ENCODE measurements at regions not wholly inside any gene's neighbourhood (a gene's known extent, or its start where the extent isn't known, plus 50 kb on each side); places are given as distances from the start of the nearest gene placed in this dataset.
A peak's percentile ranks its signal among the peaks of the same experiment; 100 is the strongest.

GRCh38 chr3:157606852-157607197, 103.6 kb upstream of the VEPH1 start:
- Histone ChIP-seq H4K8ac (ENCODE audit: extremely low read depth, insufficient read depth, low read length) (no peak overlapping the region), H2BK120ac (replicated peaks; ENCODE audit: low read depth, low read length) (no peak overlapping the region), H3K9ac (replicated peaks in 1 of 4; ENCODE audit: extremely low read depth in 1 of 4, low read depth in 3 of 4, low read length in 3 of 4) (no peak overlapping the region), H3K36me3 (ENCODE audit: control insufficient read depth in 2 of 4, insufficient read depth in 4 of 4, low read length in 3 of 4) (no peaks in the 10 kb centered on the region), H2AFZ (ENCODE audit: low read length) (peak overlapping the region; percentile 91; the same call in 1 of the 2 replicates), H3K27me3 (replicated peaks in 1 of 4; ENCODE audit: control insufficient read depth in 3 of 4, extremely low read depth in 1 of 4, insufficient read depth in 3 of 4, low read length in 3 of 4) (no peaks in the 10 kb centered on the region), H3K4ac (replicated peaks; ENCODE audit: insufficient read length, low read depth, low read length) (no peak overlapping the region), H2BK12ac (ENCODE audit: low read depth, low read length) (no peak overlapping the region), H2BK5ac (ENCODE audit: low read depth, low read length) (no peak overlapping the region), H3K14ac (ENCODE audit: insufficient read length) (no peak overlapping the region), H3K4me2 (ENCODE audit: insufficient read depth in 1 of 2, low read depth in 2 of 2, low read length in 2 of 2) (no peak overlapping the region), H3K27ac (ENCODE audit: low read depth, low read length) (no peak overlapping the region), H3K18ac (ENCODE audit: extremely low read depth, low read length) (no peak overlapping the region), H3K79me1 (ENCODE audit: low read depth, low read length) (no peaks in the 10 kb centered on the region), H3K79me2 (ENCODE audit: control insufficient read depth in 1 of 2, insufficient read depth in 2 of 2, low read length in 2 of 2) (no peaks in the 10 kb centered on the region), H3K23me2 (ENCODE audit: low read depth, low read length) (no peaks in the 10 kb centered on the region), H4K91ac (replicated peaks; ENCODE audit: insufficient read length, low read length) (no peak overlapping the region), H3K23ac (ENCODE audit: insufficient read length) (no peak overlapping the region), H2BK15ac (ENCODE audit: low read length) (no peak overlapping the region), H3K9me3 (ENCODE audit: insufficient read depth in 2 of 2, low read depth in 1 of 2, low read length in 1 of 2) (no peaks in the 10 kb centered on the region), H3K4me3 (ENCODE audit: extremely low read depth in 1 of 4, insufficient read depth in 2 of 4, low read depth in 3 of 4, low read length in 4 of 4) (no peak overlapping the region), H3K4me1 (replicated peaks in 1 of 4; ENCODE audit: control insufficient read depth in 3 of 4, insufficient read depth in 4 of 4, low read length in 3 of 4) (no peaks in the 10 kb centered on the region), H4K5ac (ENCODE audit: insufficient read length, low read depth, low read length) (no peak overlapping the region), H4K20me1 (replicated peaks in 1 of 2; ENCODE audit: control insufficient read depth in 1 of 2, insufficient read depth in 2 of 2, low read length in 2 of 2) (no peaks in the 10 kb centered on the region), H2AK5ac (ENCODE audit: low read depth, low read length) (no peak overlapping the region), H3K56ac (replicated peaks; ENCODE audit: insufficient read length, low read depth, low read length) (no peak overlapping the region), H2BK20ac (ENCODE audit: low read length) (no peak overlapping the region)
- no peak for DNase-seq (ENCODE audit: low read depth in 1 of 2, low spot score in 2 of 2)
- POLR2A ChIA-PET (ENCODE audit: partially characterized antibody) = interaction anchor here (0.7 kb wide), 1 partner anchor 213 kb away, joined by 3 read pairs; no protein-coding TSS in a partner anchor
- CTCF ChIA-PET (ENCODE audit: partially characterized antibody) = interaction anchor here (0.6 to 4.7 kb wide), 44 partner anchors 10 to 1524 kb away, joined by 3 to 40 read pairs (median 4); no protein-coding TSS in a partner anchor
- FAIRE-seq = no peak
- 62% methylated on average over 4 of the region's 4 CpGs; no CpG with 5 or more reads in 1 of the 2 experiments for WGBS, 2 experiments (ENCODE audit: extremely low coverage in 1 of 2, insufficient coverage in 1 of 2, insufficient read length in 1 of 2, insufficient replicate concordance in 2 of 2, low coverage in 1 of 2, low lambda C conversion rate in 2 of 2, missing lambda C conversion rate in 1 of 2)
- TF ChIP-seq CEBPB (IDR thresholded peaks at IDR 0.05; ENCODE audit: low read depth, low read length) (no peak), BACH1 (IDR thresholded peaks at IDR 0.05; ENCODE audit: low read length) (no peak; the same call in 1 of the 2 replicates), CBX5 (IDR thresholded peaks at IDR 0.05; ENCODE audit: low read depth, low read length) (no peak)
